Stimulated activated CD8-positive, alpha-beta memory T cell treated with anti-CD3 and anti-CD28 coated beads, Interleukin-12 subunit alpha, Interleukin-12 subunit beta, amount 100 ng/mL, for 1 hour (primary cell): ENCODE measurements at regions not wholly inside any gene's neighbourhood (a gene's known extent, or its start where the extent isn't known, plus 50 kb on each side); places are given as distances from the start of the nearest gene placed in this dataset.

Experiments used
- DNase-seq: peaks from one replicate; pipeline ENCODE4 v3.0.0-alpha.2; 2020; ENCODE audit warnings: low read depth

DNA sequence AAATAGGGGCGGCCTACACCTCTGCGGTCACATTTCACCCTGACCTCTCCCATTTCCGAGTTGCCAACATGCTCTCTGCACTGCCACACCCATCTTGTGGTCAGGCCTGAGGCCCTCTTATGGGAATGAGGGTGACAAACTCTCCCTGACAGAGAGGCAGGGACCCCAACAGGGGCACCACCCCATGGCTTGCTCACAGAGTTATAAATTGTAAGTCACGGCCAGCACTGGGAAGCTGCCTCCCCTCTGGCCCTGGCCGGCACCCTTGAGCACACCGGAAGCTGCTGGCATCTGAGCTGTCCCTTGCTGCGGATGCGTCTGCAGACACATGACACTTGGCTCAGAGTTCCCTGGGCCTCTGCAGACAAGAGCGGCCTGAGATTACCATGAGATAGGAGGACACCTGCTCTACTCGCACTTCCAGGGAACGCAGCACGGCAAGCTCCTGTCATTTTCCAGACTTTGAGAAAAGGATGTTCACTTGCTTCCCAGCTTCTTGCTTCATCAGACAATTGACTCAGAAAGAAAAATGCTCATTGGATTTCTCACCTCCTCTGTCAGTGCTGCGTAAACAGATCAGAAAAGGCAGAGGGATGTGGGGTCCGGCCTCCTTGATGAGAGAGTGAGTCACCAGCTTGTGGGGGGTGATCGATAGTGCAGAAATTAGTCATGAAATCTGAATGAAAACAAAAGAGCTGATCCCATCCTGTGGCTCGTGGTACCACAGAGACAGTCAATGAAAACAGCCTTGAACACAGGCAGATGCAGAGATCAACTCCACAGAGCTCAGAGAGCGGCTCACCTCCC lies 269.8 kb downstream of the SYK start:
- DNase-seq, result no peak

DNA sequence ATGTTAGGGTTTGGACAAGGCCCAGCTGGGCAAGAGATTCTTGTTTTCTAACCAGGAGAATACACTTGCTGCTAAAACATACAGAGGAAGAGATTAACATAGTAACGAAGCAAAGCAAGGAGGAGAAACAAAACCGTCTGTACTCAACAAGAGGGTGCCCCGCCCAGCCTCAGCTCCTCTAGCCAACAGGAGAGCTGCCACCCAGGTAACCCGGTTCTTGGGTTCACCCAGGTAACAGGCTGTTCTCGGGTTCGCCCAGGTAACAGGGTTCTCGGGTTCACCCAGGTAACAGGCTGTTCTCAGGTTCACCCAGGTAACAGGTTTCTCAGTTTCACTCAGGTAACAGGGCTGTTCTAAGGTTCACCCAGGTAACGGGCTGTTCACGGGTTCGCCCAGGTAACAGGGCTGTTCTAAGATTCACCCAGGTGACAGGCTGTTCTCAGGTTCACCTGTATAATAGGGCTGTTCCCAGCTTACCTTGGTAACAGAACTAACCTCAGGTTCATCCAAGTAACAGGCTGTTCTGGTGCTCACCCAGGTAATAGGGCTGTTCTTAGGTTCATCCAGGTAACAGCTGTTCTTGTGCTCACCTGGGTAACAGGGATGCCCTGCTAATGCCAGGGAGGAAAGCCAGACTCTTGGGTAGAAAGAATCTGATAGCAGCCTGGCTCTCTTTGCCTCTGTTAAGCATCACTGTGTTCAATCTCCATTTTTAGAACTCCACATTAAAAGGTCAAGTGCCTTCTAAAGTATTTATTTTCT lies 271.6 kb downstream of the SYK start:
- no peak for DNase-seq

DNA sequence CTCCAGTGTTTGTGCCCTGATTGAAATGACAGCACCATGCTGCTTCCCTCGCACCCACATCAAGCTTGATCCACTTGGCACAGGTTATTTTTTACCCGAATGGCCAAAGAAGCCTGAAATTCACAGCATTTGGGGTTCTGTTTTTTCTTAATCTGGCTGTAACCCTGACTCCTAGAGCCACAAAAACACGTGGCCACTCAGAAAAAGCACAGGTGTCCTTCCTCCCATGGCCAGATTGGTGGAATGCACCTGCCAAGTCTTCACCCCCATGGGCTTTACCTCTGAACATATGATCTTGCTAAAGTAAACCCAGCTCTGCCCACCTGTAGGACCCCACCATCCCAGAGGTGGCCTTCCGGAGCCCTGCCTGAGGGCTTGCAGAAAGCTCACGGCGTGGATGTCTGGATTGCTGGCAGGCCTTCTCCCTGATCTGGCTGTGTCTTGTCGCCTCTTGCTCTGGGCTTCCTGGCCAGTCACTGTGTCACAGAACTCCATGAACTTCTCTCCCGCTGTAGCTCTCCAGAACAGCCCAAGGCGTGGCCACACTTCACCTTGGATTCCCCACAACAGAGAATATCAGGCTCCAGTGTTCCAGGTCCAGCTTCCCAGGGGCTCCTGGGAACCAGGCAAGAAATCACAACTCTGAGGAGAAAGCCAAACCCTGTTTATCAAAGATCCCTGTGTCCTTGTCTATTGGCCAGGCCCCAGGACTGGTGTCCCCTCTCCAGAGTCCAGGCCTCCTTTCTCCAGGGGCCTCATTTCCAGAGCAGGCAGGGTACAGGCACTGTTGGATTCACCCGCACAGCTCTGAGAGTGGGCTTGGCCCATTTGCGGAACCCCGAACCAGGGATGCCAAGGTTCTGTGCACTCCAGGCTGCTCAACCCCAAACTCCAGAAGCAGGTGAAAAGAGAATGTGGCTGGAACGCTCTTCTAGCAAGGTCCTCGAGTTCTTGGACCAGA lies 272.5 kb downstream of the SYK start:
- no peak for DNase-seq

DNA sequence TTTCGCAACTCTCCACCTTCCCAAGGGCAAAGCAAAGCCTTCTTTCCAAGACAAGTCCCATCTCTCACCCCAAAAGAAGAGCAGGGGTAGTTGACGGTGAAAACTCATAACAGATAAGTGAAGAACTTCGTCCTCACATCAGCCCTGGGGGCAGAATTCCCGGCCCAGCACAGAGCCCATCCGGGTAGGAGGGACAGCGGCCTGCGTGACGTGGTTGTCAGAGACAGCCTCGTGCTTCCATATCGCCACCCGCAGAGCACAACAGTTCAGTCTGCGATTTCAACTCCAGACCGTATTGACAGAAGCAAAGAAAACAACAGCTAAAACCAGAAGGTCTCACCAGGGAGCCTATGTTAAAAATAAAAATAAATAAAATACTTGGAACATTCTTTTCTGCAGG lies 273.2 kb downstream of the SYK start:
- DNase-seq, result no peak

DNA sequence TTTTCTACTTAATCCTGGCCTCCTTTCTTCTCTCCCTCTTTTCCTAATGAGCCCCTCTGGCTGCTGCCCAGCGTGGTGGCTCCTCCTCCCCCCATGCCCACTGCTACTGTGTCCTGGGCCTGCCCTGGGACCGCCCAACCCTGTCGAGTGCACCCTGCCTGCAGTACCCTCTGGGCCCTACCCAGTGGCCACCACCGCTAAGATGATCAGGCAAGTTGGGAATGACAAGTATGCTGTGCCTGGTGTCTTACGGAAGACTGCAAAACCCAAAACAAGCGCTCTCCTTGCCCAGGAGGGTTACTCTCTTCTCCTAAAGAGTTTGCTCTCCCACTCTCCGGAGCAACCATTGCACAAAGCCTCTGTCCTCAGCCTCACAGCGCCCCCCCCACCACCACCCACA lies 273.7 kb downstream of the SYK start:
- DNase-seq, result no peak

DNA sequence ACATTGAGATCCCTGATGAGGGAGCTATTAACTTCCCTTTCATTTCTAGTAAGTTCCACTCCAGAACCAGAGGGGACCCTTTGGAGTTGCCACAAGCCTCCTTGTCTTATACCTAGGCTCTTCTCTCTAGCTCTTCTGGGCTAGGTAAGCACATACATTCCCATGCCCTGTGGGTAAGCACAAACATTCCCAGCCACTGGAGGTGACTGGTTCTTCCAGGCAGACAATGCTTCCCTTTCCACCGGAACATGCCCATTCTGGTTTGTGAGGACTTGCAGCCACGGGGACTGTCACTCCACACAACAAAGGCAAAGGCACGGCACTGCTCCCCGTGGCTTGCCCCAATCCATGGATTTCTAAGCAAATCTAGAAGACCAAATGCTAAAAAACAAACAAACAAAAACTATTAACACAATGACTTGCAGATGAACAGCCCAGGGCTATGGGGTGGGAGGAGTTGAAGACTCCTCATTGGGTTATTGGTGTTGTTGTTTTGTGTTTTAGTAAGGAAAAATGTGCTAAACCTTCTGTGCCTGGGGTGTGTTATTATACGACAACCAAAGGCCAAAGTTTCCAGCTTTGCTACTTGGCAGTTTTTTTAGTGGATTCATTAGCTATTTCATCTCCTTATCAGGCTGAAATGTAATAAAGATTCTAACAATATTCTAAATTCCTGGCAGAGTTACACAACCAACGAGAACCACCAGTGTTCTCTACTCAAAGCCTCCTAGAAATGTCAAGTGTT lies 276.2 kb downstream of the SYK start:
- no peak for DNase-seq

DNA sequence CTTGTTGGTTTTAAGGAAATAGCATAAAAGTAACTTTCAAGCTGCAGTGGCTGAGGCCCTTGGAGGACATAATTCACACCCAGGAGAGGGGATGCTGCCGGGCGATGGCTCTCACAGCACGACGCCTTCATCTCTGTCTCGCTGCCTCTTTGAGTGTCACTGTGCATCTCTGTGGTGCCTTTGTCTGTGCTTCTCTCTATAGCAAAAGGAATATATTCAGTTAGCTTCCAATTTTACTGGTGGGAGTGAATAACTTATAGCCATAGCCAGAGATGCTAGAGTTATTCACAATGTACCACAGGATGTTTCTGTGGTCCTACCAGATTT lies 276.7 kb downstream of the SYK start:
- no peak for DNase-seq

DNA sequence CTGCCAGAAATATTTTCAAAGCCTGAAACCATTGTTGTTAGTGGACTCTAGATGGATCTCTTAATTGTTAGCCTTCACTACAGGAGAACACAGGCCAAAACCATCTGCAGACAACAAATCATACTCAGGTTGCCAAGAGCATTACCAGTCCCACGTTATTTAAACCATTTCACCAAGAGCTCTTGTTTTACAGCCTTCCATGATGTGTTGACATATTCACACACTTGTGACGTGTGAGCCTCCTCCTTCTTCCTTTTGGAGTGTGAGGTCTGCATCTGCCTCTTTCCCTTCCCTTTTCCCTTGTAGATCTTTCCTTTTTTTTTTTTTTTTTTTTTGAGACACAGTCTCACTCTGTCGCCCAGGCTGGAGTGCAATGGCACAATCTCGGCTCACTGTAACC lies 279.0 kb downstream of the AUH start:
- DNase-seq, result no peak

DNA sequence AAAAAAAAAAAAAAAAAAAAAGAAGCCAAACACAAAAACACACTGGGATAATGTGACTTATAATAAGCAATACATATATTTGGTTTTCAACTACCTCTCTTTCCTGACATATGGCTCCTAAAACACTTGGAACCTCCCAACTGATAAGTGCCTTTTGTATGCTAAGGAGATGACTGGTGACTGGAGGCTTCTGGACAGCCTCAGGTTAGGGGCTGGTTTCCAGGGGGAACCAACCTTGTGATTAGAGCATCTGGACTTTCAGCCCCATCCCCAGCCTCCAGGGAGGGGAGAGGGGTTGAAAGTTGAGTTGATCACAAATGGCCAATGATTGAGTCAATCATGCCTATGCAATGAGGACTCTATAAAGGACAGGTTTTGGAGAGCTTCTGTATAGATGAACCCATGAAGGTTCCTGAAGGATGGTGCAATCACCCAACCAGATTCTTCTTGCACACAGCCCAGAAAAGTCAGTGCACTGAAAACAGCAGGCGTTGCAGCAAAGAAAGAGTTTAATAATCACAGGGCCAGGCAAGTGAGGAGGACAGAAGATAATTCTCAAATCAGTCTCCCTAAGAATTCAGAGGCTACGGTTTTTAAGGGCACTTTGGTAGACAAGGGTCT lies 276.7 kb downstream of the AUH start:
- no peak for DNase-seq

DNA sequence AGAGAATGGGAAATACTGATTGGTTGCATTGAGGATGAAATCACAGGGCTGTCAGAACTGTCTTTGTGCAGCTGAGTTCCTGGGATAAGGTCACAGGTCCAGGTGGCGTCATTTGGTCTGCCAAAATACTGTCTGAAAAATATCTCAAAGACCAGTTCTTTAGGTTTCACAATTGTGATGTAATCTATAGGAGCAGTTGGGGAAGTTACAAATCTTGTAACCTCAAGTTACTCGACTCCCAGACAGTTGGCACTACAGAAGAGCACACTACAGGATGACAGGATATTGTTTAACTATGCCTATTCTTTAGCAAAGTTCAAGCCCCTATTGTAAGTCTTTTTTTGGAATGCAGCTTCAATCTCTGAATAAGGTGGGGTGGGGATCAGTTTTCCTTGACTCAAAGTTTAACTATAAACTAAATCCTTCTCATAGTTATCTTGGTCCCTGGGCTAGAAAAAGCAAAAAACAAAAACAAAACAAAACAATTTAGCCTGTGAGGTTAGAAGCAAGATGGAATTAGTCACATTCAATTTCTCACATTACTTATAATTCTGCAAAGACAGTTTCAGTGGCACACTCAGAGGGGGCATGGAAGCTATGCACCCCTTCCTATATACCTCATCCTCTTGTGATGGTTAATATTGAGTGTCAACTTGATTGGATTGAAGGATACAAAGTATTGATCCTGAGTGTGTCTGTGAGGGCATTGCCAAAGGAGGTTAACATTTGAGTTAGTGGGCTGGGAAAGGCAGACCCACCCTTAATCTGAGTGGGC lies 276.0 kb downstream of the AUH start:
- no peak for DNase-seq

DNA sequence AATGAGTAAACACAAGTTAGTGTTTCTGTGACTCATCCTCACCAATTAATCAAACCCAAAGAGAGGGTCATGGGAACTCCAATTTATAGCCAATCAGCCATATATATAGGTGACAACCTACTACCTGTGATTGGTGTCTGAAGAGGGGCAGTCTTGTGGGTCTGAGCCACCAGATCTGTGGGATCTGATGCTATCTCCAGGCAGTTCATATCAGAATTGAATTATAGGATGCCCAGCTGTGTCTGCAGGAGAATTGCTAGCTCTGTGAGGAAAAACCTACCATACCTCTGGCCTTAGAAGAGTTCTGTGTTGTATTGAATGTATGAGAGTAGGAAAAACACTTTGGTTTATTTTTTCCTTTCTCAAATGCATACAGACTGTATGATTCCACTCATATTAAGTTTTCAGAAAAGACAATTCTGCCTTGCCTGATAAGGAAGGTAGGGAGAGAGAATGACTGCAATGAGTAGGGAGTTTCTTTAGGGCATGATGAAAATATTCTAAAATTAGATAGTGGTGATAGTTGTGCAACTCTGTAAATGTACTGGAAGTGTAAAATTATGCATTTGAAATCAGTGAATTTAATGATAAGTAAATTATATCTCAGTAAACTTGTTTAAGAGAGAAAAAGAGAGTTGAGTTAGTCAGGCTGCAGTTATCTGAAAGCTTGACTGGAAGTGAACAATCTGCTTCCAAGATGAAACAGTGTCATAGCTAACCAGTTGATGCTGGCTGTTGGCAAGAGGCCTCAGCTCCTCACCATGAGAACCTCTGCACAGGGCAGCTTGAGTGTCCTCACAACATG lies 274.9 kb downstream of the AUH start:
- no peak for DNase-seq

DNA sequence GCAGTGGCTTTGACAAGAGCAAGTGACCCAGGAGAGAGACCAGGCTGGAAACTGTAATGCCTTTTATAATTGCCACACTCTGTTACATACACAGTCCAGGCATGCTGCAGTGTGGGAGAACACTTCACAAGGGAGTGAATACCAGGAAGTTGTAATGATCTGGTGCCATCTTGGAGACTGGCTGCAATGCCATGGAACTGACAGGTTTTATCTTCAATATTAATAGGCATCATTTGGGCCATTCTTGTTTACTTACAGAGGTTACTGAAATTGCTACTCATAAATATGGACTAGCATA lies 274.3 kb downstream of the AUH start:
- no peak for DNase-seq

DNA sequence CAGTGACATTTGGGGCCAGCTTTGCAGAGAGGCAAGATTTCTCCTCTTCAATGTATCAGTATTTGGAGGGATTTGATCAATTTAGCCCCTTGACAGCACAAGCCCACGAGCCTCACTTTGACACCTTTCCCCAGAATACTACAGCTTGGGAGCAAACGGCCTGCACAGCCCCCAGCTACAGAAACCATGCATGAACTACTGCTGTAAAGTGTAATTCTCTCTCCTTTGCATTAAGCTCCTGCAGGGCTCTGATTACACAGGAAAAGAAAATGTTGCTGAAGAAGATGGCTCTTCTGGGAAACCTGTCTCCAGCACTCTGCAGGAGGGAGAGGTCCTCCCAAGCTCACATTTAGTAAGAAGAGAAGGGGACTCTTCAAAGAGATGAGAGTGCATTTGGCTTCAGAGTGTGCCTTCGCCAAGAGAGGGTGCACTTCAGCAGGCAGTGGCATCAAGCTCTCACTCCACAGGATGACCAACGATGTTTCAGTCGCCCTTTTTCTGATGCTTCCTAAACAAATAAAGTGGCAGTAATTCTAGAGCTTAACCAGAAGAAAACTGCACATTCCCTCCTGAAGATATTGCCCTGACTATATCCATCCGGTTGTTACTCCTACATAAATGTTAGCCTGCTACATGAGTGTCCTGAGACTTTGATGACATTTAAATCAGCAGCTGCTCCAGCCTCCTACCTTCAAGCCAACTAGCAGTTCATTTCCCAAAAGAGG lies 272.2 kb downstream of the AUH start:
- DNase-seq, result no peak

DNA sequence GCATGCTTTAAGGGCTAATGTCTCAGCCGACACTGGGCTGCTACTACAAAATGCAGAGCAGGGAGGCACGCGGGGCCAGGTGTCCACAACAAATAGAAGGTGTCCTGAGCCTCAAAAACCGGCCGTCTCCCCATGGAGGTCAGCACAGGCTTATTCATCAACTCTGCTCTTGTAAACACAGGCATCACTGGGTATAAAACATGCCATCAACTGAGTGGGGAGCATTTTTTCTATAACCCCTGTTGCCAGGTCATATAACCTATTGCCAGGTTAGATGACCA lies 271.6 kb downstream of the AUH start:
- no peak for DNase-seq

DNA sequence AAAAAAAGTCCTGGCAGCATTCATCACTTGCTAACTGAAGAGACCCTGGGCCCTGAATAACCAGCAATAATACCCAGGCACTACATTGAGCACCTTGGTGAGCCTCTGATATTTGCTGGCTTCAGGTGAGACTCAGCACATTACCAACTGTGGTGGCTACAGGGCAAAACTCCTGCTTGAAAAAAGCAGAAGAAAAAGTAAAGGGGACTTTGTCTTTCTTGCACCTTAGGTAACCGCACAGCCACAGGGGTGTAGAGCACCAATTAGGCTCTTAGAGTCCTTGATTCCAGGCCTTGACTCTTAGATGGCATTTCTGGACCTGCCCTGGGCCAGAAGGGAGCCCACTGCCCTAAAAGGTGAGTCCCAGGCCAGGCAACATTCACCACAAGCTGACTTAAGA lies 269.5 kb downstream of the AUH start:
- no peak for DNase-seq

DNA sequence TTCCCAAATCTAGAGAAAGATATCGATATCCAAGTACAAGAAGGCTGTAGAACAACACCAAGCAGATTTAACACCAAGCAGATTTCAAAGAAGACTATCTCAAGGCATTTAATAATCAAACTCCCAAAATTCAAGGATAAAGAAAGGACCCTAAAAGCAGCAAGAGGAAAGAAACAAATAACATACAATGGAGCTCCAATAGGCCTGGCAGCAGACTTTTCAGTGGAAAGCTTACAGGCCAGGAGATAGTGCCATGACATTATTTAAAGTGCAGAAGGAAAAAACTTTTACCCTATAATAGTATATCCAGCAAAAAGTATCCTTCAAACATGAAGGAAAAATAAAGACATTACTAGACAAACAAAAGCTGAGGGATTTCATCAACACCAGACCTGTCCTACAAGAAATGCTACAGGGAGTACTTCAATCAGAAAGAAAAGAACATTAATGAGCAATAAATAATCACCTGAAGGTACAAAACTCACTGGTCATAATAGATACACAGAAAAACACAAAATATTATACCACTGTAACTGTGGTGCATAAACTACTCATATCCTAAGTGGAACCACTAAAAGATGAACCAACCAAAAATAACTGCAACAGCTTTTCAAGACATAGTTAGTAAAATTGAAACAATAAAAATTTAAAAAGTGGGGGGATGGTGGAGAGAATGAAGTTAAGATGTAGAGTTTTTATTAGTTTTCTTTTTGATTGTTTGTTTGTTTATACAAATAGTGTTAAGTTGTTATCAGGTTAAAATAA lies 267.2 kb downstream of the AUH start:
- DNase-seq, result no peak

DNA sequence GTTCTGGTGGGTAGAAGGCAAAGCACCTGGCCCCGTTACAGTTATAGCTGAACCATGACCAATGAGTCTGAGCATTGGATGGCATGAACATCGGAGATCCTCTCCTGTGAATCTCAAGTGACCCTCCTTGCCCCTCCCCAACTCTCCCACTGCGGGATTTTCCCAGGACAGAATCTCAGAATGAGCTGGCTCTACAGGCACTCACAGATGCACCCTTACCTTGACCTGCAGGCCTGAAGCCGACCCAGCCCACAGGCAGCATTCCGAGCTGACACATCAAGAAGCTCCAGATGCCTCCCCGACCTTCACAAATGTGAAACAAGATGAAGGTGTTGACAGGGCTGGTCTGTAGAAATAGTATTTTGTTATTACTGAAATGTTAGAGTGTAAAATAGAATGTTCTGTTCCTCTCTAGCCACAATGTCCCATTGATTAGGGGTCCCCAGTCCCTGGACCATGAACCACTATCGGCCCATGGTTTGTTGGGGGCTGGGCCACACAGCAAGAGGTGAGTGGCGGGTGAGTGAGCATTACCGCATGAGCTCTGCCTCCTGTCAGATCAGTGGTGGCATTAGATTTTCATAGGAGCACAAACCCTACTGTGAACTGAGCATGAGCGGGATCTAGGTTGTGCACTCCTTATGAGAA lies 263.4 kb downstream of the AUH start:
- DNase-seq, result no peak

DNA sequence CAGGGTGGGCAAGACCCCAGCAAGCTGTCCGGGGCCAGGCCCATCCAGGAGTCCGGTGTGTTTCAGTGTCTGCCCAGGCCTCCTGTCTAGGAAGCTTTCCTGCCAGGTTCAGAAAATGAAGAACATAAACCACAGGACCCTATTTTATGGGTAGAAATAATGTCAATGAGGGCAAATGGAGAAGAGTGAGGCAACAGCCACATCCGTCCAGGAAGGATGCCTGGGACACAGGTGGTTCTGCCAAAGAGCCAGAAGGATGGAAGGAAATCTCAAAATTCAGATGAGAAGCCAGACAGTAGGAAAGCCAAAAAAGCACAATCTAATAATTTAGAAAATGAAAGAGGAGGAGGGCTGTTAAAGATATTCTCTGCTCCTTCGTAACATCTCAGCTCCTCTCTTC lies 262.3 kb downstream of the AUH start:
- no peak for DNase-seq
